Loucy (cell line): ENCODE measurements at regions not wholly inside any gene's neighbourhood (a gene's known extent, or its start where the extent isn't known, plus 50 kb on each side); places are given as distances from the start of the nearest gene placed in this dataset.

Experiments used
- EZH2phosphoT487 ChIP-seq: fragments of 200-600 bp; IDR thresholded peaks from 2 replicates; pipeline ENCODE4 v1.6.1; 2018; ENCODE audit warnings: antibody characterized with exemption, mild to moderate bottlenecking, moderate library complexity, borderline replicate concordance
- TF ChIP-seq, protein P1 (sequence below): fragments of 200-600 bp; sonication (generic); conservative IDR thresholded peaks from 2 replicates; pipeline ENCODE4 v1.5.1; 2014; ENCODE audit warnings: mild to moderate bottlenecking, antibody characterized with exemption, low read length

DNA sequence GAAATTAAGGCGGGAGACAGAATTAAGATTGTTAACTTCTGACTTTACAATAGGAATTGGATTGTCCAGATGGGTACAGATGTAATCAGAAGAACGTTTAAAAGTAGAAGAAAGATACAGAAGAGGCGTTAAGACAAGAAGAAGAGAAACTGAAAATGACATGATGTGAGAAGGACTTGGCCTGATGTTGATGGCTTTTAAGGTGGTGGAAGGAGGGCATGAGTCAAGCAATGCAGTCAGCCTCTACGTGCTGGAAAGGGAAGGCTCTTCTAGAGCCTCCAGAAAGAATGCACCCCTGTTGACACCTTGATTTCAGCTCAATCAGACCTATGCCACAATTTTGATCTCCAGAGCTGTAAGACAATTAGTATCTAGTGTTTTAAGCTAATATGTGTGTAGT, 466.9 kb upstream of the LRRC4C start:
- no peak for TF ChIP-seq EZH2phosphoT487
- TF ChIP-seq, protein P1, sequence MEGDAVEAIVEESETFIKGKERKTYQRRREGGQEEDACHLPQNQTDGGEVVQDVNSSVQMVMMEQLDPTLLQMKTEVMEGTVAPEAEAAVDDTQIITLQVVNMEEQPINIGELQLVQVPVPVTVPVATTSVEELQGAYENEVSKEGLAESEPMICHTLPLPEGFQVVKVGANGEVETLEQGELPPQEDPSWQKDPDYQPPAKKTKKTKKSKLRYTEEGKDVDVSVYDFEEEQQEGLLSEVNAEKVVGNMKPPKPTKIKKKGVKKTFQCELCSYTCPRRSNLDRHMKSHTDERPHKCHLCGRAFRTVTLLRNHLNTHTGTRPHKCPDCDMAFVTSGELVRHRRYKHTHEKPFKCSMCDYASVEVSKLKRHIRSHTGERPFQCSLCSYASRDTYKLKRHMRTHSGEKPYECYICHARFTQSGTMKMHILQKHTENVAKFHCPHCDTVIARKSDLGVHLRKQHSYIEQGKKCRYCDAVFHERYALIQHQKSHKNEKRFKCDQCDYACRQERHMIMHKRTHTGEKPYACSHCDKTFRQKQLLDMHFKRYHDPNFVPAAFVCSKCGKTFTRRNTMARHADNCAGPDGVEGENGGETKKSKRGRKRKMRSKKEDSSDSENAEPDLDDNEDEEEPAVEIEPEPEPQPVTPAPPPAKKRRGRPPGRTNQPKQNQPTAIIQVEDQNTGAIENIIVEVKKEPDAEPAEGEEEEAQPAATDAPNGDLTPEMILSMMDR = no peak
